IPS DF 4.7 (cell line): ENCODE measurements at regions not wholly inside any gene's neighbourhood (a gene's known extent, or its start where the extent isn't known, plus 50 kb on each side); places are given as distances from the start of the nearest gene placed in this dataset.
"Not testable (repeated sequence)": the region's sequence is repeated elsewhere in the genome, so short reads cannot be mapped to it uniquely, and the experiment has no call there.

Source experiments
- DNase-seq: peaks from one replicate; pipeline ENCODE4 v3.0.0-alpha.2; 2013; ENCODE audit warnings: low spot score; ENCODE audit errors: extremely low read depth

GRCh38 chr6:19976411-19977129 is 139.4 kb downstream of the ID4 start:
- no peak for DNase-seq

- DNase-seq, result no peak
Observed at GRCh38 chr6:19979059-19979458, 141.9 kb downstream of the ID4 start.

- no peak for DNase-seq
Observed at GRCh38 chr6:19979986-19980385, 142.8 kb downstream of the ID4 start.

- no peak for DNase-seq
Observed at GRCh38 chr6:19983374-19983773, 146.2 kb downstream of the ID4 start.

- no peak for DNase-seq
Observed at GRCh38 chr6:19986691-19987438, 149.7 kb downstream of the ID4 start.

- DNase-seq, result peak; percentile 14
Observed at GRCh38 chr6:19988555-19988954, 151.4 kb downstream of the ID4 start.

- no peak for DNase-seq
Observed at GRCh38 chr6:19991176-19991575, 154.0 kb downstream of the ID4 start.

GRCh38 chr6:19994909-19995308 is 157.7 kb downstream of the ID4 start:
- DNase-seq, result no peak

GRCh38 chr6:19995575-19996257 is 158.5 kb downstream of the ID4 start:
- no peak for DNase-seq

GRCh38 chr6:19997104-19997503 is 159.9 kb downstream of the ID4 start:
- no peak for DNase-seq

- DNase-seq, result no peak
Observed at GRCh38 chr6:19998541-19998940, 161.4 kb downstream of the ID4 start.

- DNase-seq, result no peak
Observed at GRCh38 chr6:19999319-20000191, 162.4 kb downstream of the ID4 start.

GRCh38 chr6:20001286-20001685 is 164.1 kb downstream of the ID4 start:
- no peak for DNase-seq

GRCh38 chr6:20006037-20006436 is 168.9 kb downstream of the ID4 start:
- no peak for DNase-seq

GRCh38 chr6:20008131-20008530 is 171.0 kb downstream of the ID4 start:
- DNase-seq, result no peak

GRCh38 chr6:20013066-20013861 is 176.1 kb downstream of the ID4 start:
- DNase-seq, result no peak

- no peak for DNase-seq
Observed at GRCh38 chr6:20014508-20014907, 177.3 kb downstream of the ID4 start.

GRCh38 chr6:20020526-20020925 is 183.4 kb downstream of the ID4 start:
- DNase-seq, result no peak

GRCh38 chr6:20021795-20022194 is 184.6 kb downstream of the ID4 start:
- no peak for DNase-seq

- DNase-seq, result not testable (repeated sequence)
Observed at GRCh38 chr6:20023549-20024315, 186.6 kb downstream of the ID4 start.
